Jurkat, Clone E6-1 (cell line): ENCODE measurements at regions not wholly inside any gene's neighbourhood (a gene's known extent, or its start where the extent isn't known, plus 50 kb on each side); places are given as distances from the start of the nearest gene placed in this dataset.
"Not testable (repeated sequence)": the region's sequence is repeated elsewhere in the genome, so short reads cannot be mapped to it uniquely, and the experiment has no call there.

Experiments used
- DNase-seq: peaks from one replicate; pipeline ENCODE4 v3.0.0-alpha.2; 2011; ENCODE audit warnings: low read depth, low spot score
- H3K4me3 ChIP-seq: 2 replicates; pipeline ENCODE4 v1.5.1; 2011; ENCODE audit warnings: mild to moderate bottlenecking, low read length, control low read depth, moderate library complexity

DNA sequence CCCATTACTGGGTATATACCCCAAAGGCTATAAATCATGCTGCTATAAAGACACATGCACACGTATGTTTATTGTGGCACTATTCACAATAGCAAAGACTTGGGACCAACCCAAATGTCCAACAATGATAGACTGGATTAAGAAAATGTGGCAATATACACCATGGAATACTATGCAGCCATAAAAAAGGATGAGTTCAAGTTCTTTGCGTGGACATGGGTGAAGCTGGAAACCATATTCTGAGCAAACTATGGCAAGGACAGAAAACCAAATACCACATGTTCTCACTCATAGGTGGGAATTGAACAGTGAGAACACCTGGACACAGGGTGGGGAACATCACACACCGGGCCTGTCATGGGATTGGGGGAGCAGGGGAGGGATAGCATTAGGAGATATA, 54.4 kb upstream of the MUCL1 start:
- not testable (repeated sequence) for DNase-seq, H3K4me3 ChIP-seq

- DNase-seq: no peak
- H3K4me3 ChIP-seq: no peak overlapping the region
Measured at GRCh38 chr12:54798651-54799050, 55.7 kb upstream of the MUCL1 start.

- DNase-seq: no peak
- H3K4me3 ChIP-seq: no peak overlapping the region
Measured at GRCh38 chr12:54796991-54797390, 57.3 kb upstream of the MUCL1 start.

DNA sequence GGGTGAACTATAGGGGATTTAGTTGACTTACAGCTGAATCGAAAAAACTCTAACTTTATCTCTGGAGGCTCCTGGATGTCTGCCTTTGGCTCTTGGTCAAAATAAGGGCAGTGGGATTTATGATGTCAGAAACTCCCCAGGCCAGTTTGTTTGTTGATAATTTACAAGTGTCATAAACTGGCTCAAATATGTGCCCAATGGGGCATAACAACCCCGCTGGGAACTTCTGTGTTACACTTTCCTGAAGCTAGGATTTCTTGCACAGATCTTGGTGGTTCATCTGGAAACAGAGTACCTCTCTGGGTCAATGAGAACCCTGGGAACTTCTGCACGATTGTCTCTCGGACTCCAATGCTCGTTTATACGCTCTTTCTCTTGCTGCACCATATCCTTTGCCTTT, 58.7 kb upstream of the MUCL1 start:
- no peak overlapping the region for H3K4me3 ChIP-seq
- DNase-seq: no peak

DNA sequence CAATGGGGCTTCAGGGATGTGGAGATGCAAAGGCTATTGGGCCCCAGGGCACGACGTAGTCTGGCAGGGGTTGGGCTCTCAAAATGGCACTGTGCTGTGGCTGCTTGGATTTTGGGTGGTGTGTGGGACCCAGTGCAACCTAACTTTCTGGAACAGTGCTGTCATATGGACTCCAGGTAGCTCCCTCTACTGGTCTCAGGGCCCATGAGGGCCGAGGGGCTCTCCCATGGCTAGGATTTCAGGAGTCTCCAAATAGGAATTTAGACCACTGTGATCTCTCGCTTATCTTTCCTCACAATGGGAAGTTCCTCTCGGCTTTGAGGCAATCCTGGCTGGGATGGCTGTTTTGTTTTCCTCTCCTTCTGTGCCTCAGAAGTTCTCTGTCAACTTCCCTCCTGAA, 68.2 kb upstream of the MUCL1 start:
- no peak overlapping the region for H3K4me3 ChIP-seq
- no peak for DNase-seq

DNA sequence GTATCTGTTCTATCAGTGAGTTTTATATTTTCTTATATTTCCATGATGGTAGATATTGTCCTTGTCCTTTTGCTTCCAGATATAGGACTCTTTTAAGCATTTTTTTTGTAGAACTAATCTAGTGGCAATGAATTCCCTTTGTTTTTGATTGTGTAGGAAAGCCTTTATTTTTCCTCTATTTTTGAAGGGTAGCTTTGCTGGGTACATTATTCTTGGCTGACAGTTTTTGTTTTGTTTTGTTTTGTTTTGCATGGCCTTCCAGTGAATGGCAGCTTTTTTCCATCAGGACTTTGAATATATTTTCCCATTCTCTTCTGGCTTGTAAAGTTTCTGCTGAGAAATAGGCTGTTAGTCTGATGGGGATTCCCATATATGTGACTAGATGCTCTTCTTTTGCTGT, 70.2 kb upstream of the MUCL1 start:
- no peak overlapping the region for H3K4me3 ChIP-seq

GRCh38 chr12:54777031-54777430, 77.3 kb upstream of the MUCL1 start:
- DNase-seq, H3K4me3 ChIP-seq: not testable (repeated sequence)

More for the DNA sequence above, 70.2 kb upstream of the MUCL1 start:
- no peak for DNase-seq

GRCh38 chr12:54773593-54773992, 80.7 kb upstream of the MUCL1 start:
- no peak overlapping the region for H3K4me3 ChIP-seq
- DNase-seq: no peak

GRCh38 chr12:54765652-54766051, 88.7 kb upstream of the MUCL1 start:
- H3K4me3 ChIP-seq: no peak overlapping the region
- DNase-seq: no peak

DNA sequence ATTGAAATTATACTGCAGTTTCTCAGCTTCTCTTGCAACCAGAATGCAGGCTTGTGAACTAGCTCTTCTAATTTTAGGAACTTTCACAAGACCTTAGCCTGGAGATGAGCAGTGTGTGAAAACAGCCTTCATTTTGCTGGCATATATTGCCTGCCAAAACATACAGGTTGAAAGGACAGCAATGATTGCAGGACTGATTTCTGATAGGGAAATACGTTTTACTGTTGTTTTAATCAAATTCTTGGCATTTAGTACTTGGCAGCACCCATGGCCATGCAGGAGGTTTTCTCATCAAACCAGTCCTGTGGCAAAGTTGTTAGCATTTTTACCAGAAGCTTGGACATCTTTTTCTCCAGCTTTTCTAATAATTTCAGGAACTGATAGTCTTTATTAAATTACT, 91.9 kb upstream of the MUCL1 start:
- no peak for DNase-seq

DNA sequence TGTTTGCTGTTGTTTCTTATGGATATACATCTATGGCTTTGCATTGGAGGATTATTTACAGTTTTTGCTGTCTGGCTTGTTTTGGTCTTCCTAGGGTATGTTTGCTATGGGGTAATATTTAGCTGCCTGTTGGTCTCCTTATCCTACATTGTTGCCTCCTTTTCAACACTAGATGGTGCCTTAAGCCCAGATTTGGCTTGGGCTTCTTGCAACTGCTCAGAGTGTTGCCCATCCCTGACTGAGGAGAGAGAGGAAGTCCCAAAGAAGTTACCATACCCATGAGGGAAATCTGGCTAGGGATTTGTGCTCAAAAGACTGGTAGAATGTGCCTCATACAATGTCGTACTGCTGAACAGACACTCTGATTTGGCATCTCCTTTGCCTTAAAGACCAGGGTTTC, 94.6 kb upstream of the MUCL1 start:
- H3K4me3 ChIP-seq: no peak overlapping the region
- DNase-seq: peak; percentile 64

More for the DNA sequence above, 91.9 kb upstream of the MUCL1 start:
- no peak overlapping the region for H3K4me3 ChIP-seq

- H3K4me3 ChIP-seq: no peak overlapping the region
- no peak for DNase-seq
Measured at GRCh38 chr12:54751493-54751892, 102.8 kb upstream of the MUCL1 start.

DNA sequence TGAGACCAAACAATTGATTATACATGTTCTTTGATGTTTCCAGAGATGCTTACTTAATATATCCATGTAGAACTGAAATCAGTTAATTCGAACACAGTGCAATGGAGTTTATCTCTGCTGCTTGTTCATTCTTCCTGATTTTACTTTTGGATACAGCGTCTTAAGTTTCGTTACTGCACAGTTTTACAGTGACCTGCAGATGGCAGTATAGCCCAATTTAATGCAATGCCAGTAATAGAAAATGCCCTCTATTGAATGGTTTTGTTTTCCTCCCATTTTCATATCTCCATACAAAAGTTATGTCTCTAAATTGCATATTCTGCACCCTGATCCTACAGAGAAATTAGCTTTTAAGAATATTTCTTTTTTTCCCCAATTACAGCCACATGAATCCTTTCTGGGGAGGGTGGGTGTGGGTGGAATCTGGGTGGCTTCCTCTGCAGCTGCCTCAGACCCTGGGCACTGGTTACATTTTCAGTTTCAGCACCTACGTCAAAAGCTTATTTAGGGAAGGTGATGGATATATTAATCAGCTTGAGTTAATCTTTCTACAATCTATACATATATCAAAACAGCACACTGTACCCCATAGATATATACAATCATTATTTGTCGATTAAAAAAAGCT, 101.1 kb upstream of the DCD start:
- H3K4me3 ChIP-seq: no peak overlapping the region
- peak; percentile 62 for DNase-seq

DNA sequence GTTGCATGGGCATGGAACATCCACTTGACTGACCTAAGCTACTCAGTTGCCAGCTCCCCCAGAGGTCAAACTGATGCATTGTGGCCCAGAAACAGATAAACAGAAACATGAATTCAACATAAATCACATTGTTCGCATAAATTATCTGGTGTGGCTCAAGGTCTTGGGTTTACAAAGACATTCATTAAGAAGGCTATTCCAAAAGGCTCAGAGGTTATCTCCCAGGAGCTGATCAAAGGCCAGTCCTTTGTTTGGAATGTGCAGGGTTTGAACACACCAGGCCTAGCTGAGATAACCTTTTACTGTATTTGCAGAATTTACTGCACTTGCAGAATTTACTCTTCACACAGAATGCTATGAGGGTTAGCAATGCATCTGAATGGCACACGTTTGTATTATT, 96.4 kb upstream of the DCD start:
- no peak for DNase-seq
- H3K4me3 ChIP-seq: no peak overlapping the region

- H3K4me3 ChIP-seq: no peak overlapping the region
- no peak for DNase-seq
Measured at GRCh38 chr12:54740882-54741281, 92.7 kb upstream of the DCD start.

- no peak for DNase-seq
- no peak overlapping the region for H3K4me3 ChIP-seq
Measured at GRCh38 chr12:54736549-54736948, 88.4 kb upstream of the DCD start.

DNA sequence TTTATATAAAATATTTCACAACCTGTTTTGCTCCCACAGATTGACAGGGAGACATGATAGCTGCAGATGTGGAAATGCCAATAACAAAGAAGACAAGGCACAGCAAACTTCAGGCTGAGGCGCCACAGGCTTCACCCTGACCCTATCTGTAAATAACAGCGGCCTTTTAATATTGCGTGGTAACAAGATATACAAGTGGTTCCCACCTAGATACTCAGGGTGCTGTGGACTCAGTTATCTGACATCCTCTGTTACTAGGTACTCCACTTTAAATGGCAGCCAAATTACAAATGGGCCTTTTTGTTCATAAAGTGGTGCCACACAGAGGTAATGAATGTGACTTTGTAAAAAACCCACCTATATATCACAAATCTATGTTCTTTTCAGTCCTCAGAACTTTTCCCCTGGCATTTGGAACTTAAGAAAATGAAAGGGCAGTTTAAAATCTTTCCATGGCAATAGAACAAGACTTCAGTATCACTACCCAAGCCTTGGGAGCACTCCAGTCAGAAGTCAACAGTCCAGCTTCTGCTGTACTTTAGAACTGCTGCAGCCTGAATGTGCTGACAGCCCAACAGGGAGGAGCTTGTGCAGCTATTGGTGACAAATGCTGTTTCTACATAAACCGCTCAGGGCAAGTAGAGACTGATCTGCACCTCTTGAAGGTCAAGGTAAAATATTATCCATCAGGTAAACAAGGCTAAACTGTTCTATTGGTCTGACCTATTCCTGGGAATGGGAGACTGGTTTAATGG, 86.2 kb upstream of the DCD start:
- no peak for DNase-seq
- no peak overlapping the region for H3K4me3 ChIP-seq

- DNase-seq: no peak
- no peak overlapping the region for H3K4me3 ChIP-seq
Measured at GRCh38 chr12:54725233-54725843, 77.2 kb upstream of the DCD start.

GRCh38 chr12:54723379-54724256, 75.5 kb upstream of the DCD start:
- DNase-seq: peak; percentile 37

DNA sequence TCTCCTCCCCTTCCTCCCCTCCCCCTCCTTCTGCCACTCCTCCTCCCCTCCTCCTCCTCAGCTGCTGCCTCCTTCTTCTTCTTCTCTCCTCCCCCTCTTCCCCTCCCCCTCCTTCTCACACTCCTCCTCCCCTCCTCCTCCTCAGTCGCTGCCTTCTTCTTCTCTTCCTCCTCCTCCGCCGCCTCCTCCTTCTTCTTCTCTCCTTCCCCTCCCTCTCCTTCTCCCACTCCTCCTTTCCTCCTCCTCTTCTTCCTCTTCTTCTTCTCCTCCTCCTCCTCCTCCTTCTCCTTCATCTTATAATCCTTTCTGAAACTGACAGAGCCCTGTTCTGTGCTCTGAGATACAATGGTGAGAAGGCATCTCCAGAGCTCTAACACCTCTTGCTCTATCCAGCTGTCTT, 73.1 kb upstream of the DCD start:
- DNase-seq: no peak
- no peak overlapping the region for H3K4me3 ChIP-seq

More at GRCh38 chr12:54723379-54724256, 75.5 kb upstream of the DCD start:
- H3K4me3 ChIP-seq: no peak overlapping the region
